ENCODE measurements at regions not wholly inside any gene's neighbourhood (a gene's known extent, or its start where the extent isn't known, plus 50 kb on each side); places are given as distances from the start of the nearest gene placed in this dataset.

DNA sequence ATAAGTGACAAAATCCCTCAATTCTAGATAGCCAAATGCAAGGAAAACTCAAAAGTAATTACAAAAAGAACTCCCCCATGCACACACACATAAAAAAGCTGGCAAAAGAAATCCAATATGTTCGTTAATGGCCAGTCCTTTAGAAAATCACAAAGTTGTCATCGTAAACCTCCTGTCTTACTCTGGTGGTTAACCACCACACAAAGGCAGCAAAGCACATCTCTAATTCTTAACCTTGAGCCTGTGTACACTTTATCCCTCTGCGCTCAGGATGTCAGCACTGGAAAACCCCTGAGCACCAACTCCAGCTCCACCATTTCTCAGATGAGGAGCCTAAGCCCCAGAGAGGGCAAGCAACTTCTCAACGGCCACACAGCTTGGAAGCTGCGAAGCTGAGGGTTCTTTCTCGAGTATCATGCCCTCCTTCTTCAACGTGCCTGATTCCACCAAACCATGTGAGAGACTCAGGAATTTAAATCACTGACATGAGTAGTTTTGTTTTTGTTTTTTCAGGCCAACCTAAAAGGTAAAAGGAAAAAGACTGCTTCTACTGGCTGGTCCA is 72.5 kb downstream of the C16orf95 start:
- no peak for DNase-seq

DNA sequence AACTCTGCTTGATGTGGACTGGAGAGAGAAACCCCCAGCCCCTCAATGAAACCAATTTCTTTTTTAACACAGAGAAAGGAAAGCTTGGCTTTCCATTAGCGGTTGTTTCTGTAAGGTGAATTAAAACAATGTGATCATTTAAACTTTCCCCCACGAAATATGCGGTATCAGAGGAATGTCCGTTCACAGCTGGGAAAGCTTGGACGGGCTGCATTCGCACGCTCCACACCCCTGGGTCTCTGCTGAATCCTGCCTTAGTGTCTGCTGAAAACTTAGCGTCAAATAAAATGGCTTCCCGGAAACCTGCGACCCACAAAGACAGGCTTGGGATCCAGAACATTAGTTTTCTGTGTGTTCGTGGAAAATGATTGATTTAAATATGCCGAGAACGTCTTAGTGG is 71.7 kb downstream of the C16orf95 start:
- DNase-seq, result no peak

- no peak for DNase-seq
Measured at GRCh38 chr16:87246269-87247065, 70.7 kb downstream of the C16orf95 start.

DNA sequence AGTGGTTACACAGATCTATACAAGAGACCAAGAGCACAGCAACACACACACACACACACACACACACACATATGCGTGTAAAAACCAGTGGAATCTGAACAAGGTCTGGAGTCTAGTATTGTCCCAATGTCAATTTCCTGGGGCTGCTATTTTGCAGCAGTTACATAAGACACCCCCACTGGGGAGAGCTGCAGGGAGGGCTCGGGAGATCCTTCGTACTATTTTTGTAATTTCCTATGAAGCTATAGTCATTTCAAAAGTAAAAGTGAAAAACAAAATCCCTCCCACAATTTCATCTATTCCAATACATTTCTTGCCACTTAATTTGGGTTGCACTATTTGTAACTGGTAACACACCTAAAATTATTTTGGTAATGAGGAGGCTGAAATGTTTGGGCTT is 68.5 kb downstream of the C16orf95 start:
- DNase-seq, result no peak

GRCh38 chr16:87249425-87249824 is 67.8 kb downstream of the C16orf95 start:
- DNase-seq, result no peak

GRCh38 chr16:87250431-87250960 is 66.7 kb downstream of the C16orf95 start:
- no peak for DNase-seq

- DNase-seq, result no peak
Measured at GRCh38 chr16:87252269-87252970, 64.8 kb downstream of the C16orf95 start.

Measured in activated naive CD4-positive, alpha-beta T cell treated with anti-CD3 and anti-CD28 coated beads, Interleukin-2, amount 50 U/mL, for 16 hours (primary cell).